ENCODE measurements at regions not wholly inside any gene's neighbourhood (a gene's known extent, or its start where the extent isn't known, plus 50 kb on each side); places are given as distances from the start of the nearest gene placed in this dataset.
A peak's percentile ranks its signal among the peaks of the same experiment; 100 is the strongest.
"Not testable (repeated sequence)": the region's sequence is repeated elsewhere in the genome, so short reads cannot be mapped to it uniquely, and the experiment has no call there.

GRCh38 chr1:86633306-86633838 lies 71.0 kb upstream of the SH3GLB1 start:
- not testable (repeated sequence) for DNase-seq (ENCODE audit: low read depth, low spot score)

- DNase-seq (ENCODE audit: low read depth, low spot score) = no peak
Observed at GRCh38 chr1:86633921-86634320, 70.5 kb upstream of the SH3GLB1 start.

GRCh38 chr1:86636898-86637297 lies 67.5 kb upstream of the SH3GLB1 start:
- no peak for DNase-seq (ENCODE audit: low read depth, low spot score)

GRCh38 chr1:86640161-86640670 lies 64.2 kb upstream of the SH3GLB1 start:
- DNase-seq (ENCODE audit: low read depth, low spot score) = no peak

GRCh38 chr1:86641318-86641717 lies 63.1 kb upstream of the SH3GLB1 start:
- DNase-seq (ENCODE audit: low read depth, low spot score) = no peak

- not testable (repeated sequence) for DNase-seq (ENCODE audit: low read depth, low spot score)
Observed at GRCh38 chr1:86644655-86645054, 59.7 kb upstream of the SH3GLB1 start.

GRCh38 chr1:86645851-86646250 lies 58.5 kb upstream of the SH3GLB1 start:
- no peak for DNase-seq (ENCODE audit: low read depth, low spot score)

- no peak for DNase-seq (ENCODE audit: low read depth, low spot score)
Observed at GRCh38 chr1:86646256-86646655, 58.1 kb upstream of the SH3GLB1 start.

- peak; percentile 1 for DNase-seq (ENCODE audit: low read depth, low spot score)
Observed at GRCh38 chr1:86648255-86648654, 56.1 kb upstream of the SH3GLB1 start.

- DNase-seq (ENCODE audit: low read depth, low spot score) = no peak
Observed at GRCh38 chr1:86649618-86650017, 54.8 kb upstream of the SH3GLB1 start.

GRCh38 chr1:86650065-86650464 lies 54.3 kb upstream of the SH3GLB1 start:
- no peak for DNase-seq (ENCODE audit: low read depth, low spot score)

All from smooth muscle cell of the brain vasculature (primary cell).